Naive B cell (primary cell): ENCODE measurements at regions not wholly inside any gene's neighbourhood (a gene's known extent, or its start where the extent isn't known, plus 50 kb on each side); places are given as distances from the start of the nearest gene placed in this dataset.

Experiments
- ATAC-seq, 2 donors: fragments of 150-1000 bp; cut with Tn5 transposase; 2 replicates each; pipeline ENCODE4 v1.10.0; 2021; ENCODE audit warnings: low read depth in 2 of 2, mild to moderate bottlenecking in 2 of 2, moderate library complexity in 2 of 2
- DNase-seq: peaks from one replicate; pipeline ENCODE4 v3.0.0; 2022
- H3K27ac Mint-ChIP-seq, 6 donors: one replicate each; pipeline ENCODE4 v1.8.0; 2020 to 2022; ENCODE audit warnings: mild to moderate bottlenecking in 6 of 6, mixed read lengths in 6 of 6, moderate library complexity in 5 of 6, inconsistent platforms in 2 of 6
- H3K27me3 Mint-ChIP-seq, 3 donors: one replicate each; pipeline ENCODE4 v1.8.0; 2021 to 2022; ENCODE audit warnings: mixed read lengths in 3 of 3, mild to moderate bottlenecking in 1 of 3
- H3K36me3 Mint-ChIP-seq, 2 donors: one replicate each; pipeline ENCODE4 v1.8.0; 2020 to 2022; ENCODE audit warnings: mixed read lengths in 2 of 2, inconsistent platforms in 1 of 2, mild to moderate bottlenecking in 1 of 2
- H3K4me1 Mint-ChIP-seq, 3 donors: one replicate each; pipeline ENCODE4 v1.8.0; 2020 to 2022; ENCODE audit warnings: mixed read lengths in 3 of 3, inconsistent platforms in 1 of 3, mild to moderate bottlenecking in 1 of 3, moderate library complexity in 1 of 3
- H3K4me3 Mint-ChIP-seq, 8 donors: one replicate each; pipeline ENCODE4 v1.8.0; 2020 to 2022; ENCODE audit warnings: mild to moderate bottlenecking in 8 of 8, mixed read lengths in 8 of 8, moderate library complexity in 8 of 8, inconsistent platforms in 2 of 8
- H3K9me3 Mint-ChIP-seq, 7 donors: one replicate each; pipeline ENCODE4 v1.8.0; 2020 to 2022; ENCODE audit warnings: mixed read lengths in 7 of 7, mild to moderate bottlenecking in 5 of 7, inconsistent platforms in 2 of 7, moderate library complexity in 1 of 7

GRCh38 chr3:27927882-27928281 is 205.8 kb upstream of the EOMES start:
- Mint-ChIP-seq H3K36me3 (no peaks in the 10 kb centered on the region), H3K9me3 (no peaks in the 10 kb centered on the region), H3K27me3 (peaks cover 0 to 8% (median 0%) of the 10 kb centered on the region in 3 donors), H3K4me1 (peaks cover 0 to 4% (median 0%) of the 10 kb centered on the region in 3 donors), H3K27ac (no peak overlapping the region), H3K4me3 (no peak overlapping the region)
- no peak for ATAC-seq
- no peak for DNase-seq

- H3K36me3 Mint-ChIP-seq = no peaks in the 10 kb centered on the region
- H3K27me3 Mint-ChIP-seq = peaks cover 4 to 16% (median 5%) of the 10 kb centered on the region in 3 donors
- no peaks in the 10 kb centered on the region for H3K9me3 Mint-ChIP-seq
- peaks cover 0 to 4% (median 0%) of the 10 kb centered on the region in 3 donors for H3K4me1 Mint-ChIP-seq
- H3K4me3 Mint-ChIP-seq = no peak overlapping the region
- H3K27ac Mint-ChIP-seq = no peak overlapping the region
- ATAC-seq (no peak), DNase-seq (no peak)
These were observed 208.0 kb upstream of the EOMES start for GRCh38 chr3:27930052-27930602.

- Mint-ChIP-seq H3K4me3 (no peak overlapping the region), H3K27ac (no peak overlapping the region), H3K27me3 (peaks cover 4 to 16% (median 8%) of the 10 kb centered on the region in 3 donors), H3K36me3 (no peaks in the 10 kb centered on the region), H3K4me1 (no peaks in the 10 kb centered on the region), H3K9me3 (no peaks in the 10 kb centered on the region)
- no peak for DNase-seq
- ATAC-seq = no peak
These were observed 213.4 kb upstream of the EOMES start for GRCh38 chr3:27935492-27935891.

- no peak for DNase-seq
These were observed 217.4 kb upstream of the EOMES start for GRCh38 chr3:27939521-27939920.

GRCh38 chr3:27939940-27940339 is 217.8 kb upstream of the EOMES start:
- H3K27ac Mint-ChIP-seq = no peak overlapping the region
- peaks cover 0 to 4% (median 0%) of the 10 kb centered on the region in 3 donors for H3K27me3 Mint-ChIP-seq
- peaks cover 0 to 2% (median 0%) of the 10 kb centered on the region in 7 donors for H3K9me3 Mint-ChIP-seq
- no peaks in the 10 kb centered on the region for H3K4me1 Mint-ChIP-seq
- no peak for ATAC-seq
- no peak overlapping the region for H3K4me3 Mint-ChIP-seq
- no peak for DNase-seq
- no peaks in the 10 kb centered on the region for H3K36me3 Mint-ChIP-seq

More at GRCh38 chr3:27939521-27939920, 217.4 kb upstream of the EOMES start:
- Mint-ChIP-seq H3K36me3 (no peaks in the 10 kb centered on the region), H3K27me3 (peaks cover 0 to 4% (median under 1%) of the 10 kb centered on the region in 3 donors), H3K27ac (no peak overlapping the region), H3K4me3 (no peak overlapping the region), H3K4me1 (no peaks in the 10 kb centered on the region), H3K9me3 (peaks cover 0 to 2% (median 0%) of the 10 kb centered on the region in 7 donors)
- ATAC-seq = no peak

GRCh38 chr3:27943106-27943505 is 221.0 kb upstream of the EOMES start:
- Mint-ChIP-seq H3K4me1 (no peaks in the 10 kb centered on the region), H3K4me3 (no peak overlapping the region), H3K36me3 (no peaks in the 10 kb centered on the region), H3K27ac (no peak overlapping the region), H3K27me3 (peaks cover 0 to 4% (median 0%) of the 10 kb centered on the region in 3 donors), H3K9me3 (peaks cover 0 to 2% (median 0%) of the 10 kb centered on the region in 7 donors)
- ATAC-seq = no peak
- DNase-seq = no peak

GRCh38 chr3:27945229-27945628 is 223.1 kb upstream of the EOMES start:
- peaks cover 2 to 11% (median 5%) of the 10 kb centered on the region in 7 donors for H3K9me3 Mint-ChIP-seq
- no peak overlapping the region for H3K4me3 Mint-ChIP-seq
- H3K4me1 Mint-ChIP-seq = no peaks in the 10 kb centered on the region
- H3K27me3 Mint-ChIP-seq = peaks cover 0 to 9% (median under 1%) of the 10 kb centered on the region in 3 donors
- no peak for ATAC-seq
- no peaks in the 10 kb centered on the region for H3K36me3 Mint-ChIP-seq
- no peak for DNase-seq
- H3K27ac Mint-ChIP-seq = no peak overlapping the region

- H3K27me3 Mint-ChIP-seq = peaks cover 0 to 13% (median 8%) of the 10 kb centered on the region in 3 donors
- peaks cover 0 to 9% (median 0%) of the 10 kb centered on the region in 3 donors for H3K4me1 Mint-ChIP-seq
- H3K4me3 Mint-ChIP-seq = no peak overlapping the region
- DNase-seq (no peak), ATAC-seq (no peak)
- H3K9me3 Mint-ChIP-seq = peaks cover 0 to 11% (median 6%) of the 10 kb centered on the region in 7 donors
- no peaks in the 10 kb centered on the region for H3K36me3 Mint-ChIP-seq
- H3K27ac Mint-ChIP-seq = no peak overlapping the region
These were observed 238.0 kb upstream of the EOMES start for GRCh38 chr3:27960133-27960532.

- Mint-ChIP-seq H3K36me3 (no peaks in the 10 kb centered on the region), H3K27me3 (peaks cover 0 to 15% (median 13%) of the 10 kb centered on the region in 3 donors), H3K27ac (no peak overlapping the region), H3K9me3 (peaks cover 0 to 5% (median 0%) of the 10 kb centered on the region in 7 donors), H3K4me1 (no peaks in the 10 kb centered on the region), H3K4me3 (no peak overlapping the region)
- no peak for DNase-seq
- no peak for ATAC-seq
These were observed 241.4 kb upstream of the EOMES start for GRCh38 chr3:27963519-27963918.

- H3K9me3 Mint-ChIP-seq = peaks cover 0 to 5% (median 0%) of the 10 kb centered on the region in 7 donors
- ATAC-seq = no peak
These were observed 249.5 kb upstream of the EOMES start for GRCh38 chr3:27971600-27971999.

GRCh38 chr3:27976933-27977332 is 254.8 kb upstream of the EOMES start:
- Mint-ChIP-seq H3K9me3 (peaks cover 0 to 8% (median 2%) of the 10 kb centered on the region in 7 donors), H3K27ac (no peak overlapping the region), H3K27me3 (peaks cover 0 to 5% (median 3%) of the 10 kb centered on the region in 3 donors), H3K4me3 (no peak overlapping the region), H3K4me1 (no peaks in the 10 kb centered on the region), H3K36me3 (no peaks in the 10 kb centered on the region)
- ATAC-seq (peak in 1 of 2 donors; percentile 28), DNase-seq (no peak)

More at GRCh38 chr3:27971600-27971999, 249.5 kb upstream of the EOMES start:
- Mint-ChIP-seq H3K4me1 (no peaks in the 10 kb centered on the region), H3K36me3 (no peaks in the 10 kb centered on the region), H3K4me3 (no peak overlapping the region), H3K27ac (no peak overlapping the region), H3K27me3 (peaks cover 4 to 10% (median 8%) of the 10 kb centered on the region in 3 donors)
- DNase-seq = no peak

- Mint-ChIP-seq H3K4me3 (no peak overlapping the region), H3K27me3 (peaks cover 0 to 8% (median 3%) of the 10 kb centered on the region in 3 donors), H3K27ac (no peak overlapping the region), H3K4me1 (no peaks in the 10 kb centered on the region), H3K36me3 (no peaks in the 10 kb centered on the region), H3K9me3 (peaks cover 0 to 8% (median 2%) of the 10 kb centered on the region in 7 donors)
- ATAC-seq (no peak), DNase-seq (no peak)
These were observed 256.3 kb upstream of the EOMES start for GRCh38 chr3:27978440-27978839.

- H3K27me3 Mint-ChIP-seq = peaks cover 4 to 17% (median 8%) of the 10 kb centered on the region in 3 donors
- no peak overlapping the region for H3K4me3 Mint-ChIP-seq
- no peaks in the 10 kb centered on the region for H3K36me3 Mint-ChIP-seq
- H3K27ac Mint-ChIP-seq = no peak overlapping the region
- ATAC-seq = no peak
- no peaks in the 10 kb centered on the region for H3K4me1 Mint-ChIP-seq
- H3K9me3 Mint-ChIP-seq = peaks cover 0 to 3% (median 0%) of the 10 kb centered on the region in 7 donors
- DNase-seq = no peak
These were observed 255.9 kb upstream of the CMC1 start for GRCh38 chr3:27985369-27986035.

GRCh38 chr3:27986234-27986879 is 255.1 kb upstream of the CMC1 start:
- Mint-ChIP-seq H3K27ac (no peak overlapping the region), H3K36me3 (no peaks in the 10 kb centered on the region), H3K9me3 (peaks cover 0 to 3% (median 0%) of the 10 kb centered on the region in 7 donors), H3K27me3 (peaks cover 4 to 17% (median 8%) of the 10 kb centered on the region in 3 donors), H3K4me3 (no peak overlapping the region), H3K4me1 (no peaks in the 10 kb centered on the region)
- ATAC-seq = no peak
- DNase-seq = no peak
